ENCODE measurements at regions not wholly inside any gene's neighbourhood (a gene's known extent, or its start where the extent isn't known, plus 50 kb on each side); places are given as distances from the start of the nearest gene placed in this dataset.
"Not testable (repeated sequence)": the region's sequence is repeated elsewhere in the genome, so short reads cannot be mapped to it uniquely, and the experiment has no call there.

DNA sequence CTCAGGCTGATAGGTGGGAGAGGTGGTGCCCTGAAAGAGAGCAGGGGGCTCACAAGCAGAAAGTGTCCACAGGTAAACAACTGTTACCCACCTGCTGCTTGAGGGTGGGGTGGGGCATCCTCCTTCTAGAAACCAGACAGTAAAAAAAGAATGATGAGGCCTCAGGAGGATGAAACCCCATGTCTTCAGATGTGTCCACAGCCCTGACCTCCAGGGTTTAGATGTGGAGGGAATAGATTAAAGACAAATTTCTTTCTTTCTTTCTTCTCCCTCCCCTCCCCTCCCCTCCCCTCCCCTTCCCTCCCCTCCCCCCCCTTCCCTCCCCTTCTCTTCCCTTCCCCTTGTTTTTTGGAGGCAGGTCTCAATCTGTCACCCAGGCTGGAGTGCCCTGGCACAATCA, 333.5 kb upstream of the NUPR2 start:
- no peak for DNase-seq

DNA sequence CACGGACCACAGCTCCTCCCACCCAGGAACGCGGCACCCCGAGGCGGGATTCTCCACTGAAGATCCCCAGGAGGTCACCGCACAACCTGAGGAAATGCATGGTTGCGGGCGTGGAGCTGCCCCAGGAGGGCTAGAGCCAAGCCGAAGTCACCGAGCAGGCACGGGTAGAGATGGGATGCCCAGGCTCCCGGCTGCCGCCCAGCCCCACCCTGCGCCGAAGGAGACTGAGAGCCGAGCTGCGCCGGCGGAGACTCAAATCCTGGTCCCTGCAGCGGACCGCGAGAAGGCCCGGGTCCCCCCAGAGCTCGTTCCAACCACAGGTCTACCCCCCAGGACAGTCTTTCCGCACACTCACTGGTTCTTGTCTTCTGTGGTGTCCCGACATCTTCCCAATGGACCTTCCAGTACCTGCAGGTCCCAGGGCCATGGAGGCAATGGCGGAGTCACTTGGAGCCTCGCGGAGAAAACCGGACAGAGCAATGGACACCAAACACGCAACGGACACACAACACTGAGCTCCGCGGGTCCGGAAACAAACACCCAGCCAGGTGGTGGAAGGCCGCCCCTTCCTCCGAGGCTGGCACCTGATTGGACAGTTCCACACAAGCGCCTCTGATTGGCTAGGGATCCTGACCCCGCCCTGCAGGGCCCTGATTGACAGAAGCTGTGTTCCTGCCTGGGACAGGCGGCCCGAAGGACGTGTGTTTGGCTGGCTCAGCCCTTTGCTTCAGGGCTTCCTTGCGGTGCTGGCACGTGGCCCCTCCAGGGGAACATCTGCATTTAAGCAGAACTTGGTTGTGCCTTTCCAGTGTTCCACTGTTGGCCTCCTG, 331.9 kb upstream of the NUPR2 start:
- no peak for DNase-seq

DNA sequence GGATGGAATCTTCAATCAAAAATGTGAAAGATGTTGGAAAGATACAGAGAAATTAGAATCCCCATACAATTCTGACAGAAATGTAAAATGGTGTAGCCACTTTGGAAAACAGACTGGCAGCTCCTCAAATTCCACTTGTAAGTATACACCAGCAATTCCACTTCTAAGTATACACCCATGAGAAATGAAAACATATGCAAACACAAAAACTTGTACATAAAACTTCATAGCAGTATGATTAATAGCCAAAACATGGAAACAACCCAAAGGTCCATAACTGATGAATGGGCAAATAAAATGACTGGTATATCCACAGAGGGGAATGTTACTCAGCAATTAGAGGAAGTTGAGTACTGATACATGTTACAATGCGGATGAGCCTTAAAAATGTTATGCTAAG, 304.3 kb upstream of the NUPR2 start:
- not testable (repeated sequence) for DNase-seq

DNA sequence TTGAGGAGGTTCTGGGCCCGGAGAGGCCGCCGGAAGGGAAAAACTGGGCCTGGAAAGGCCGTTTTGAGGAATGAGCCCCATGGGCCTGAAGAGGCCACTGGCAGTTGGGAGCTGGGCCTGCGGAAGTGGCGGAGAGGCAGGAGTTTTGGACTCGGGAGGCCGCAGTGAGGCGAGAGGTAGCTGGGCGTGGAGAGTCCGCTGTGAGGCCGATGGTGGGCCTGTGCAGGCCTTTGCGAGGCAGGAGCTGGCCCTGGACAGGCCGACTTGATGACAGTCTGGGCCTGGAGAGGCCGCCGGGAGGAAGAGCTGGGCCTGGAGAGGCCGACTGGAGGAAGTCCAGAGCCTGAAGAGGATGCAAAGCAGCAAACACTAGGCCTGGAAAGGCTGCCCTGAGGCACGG, 259.0 kb upstream of the NUPR2 start:
- no peak for DNase-seq

DNA sequence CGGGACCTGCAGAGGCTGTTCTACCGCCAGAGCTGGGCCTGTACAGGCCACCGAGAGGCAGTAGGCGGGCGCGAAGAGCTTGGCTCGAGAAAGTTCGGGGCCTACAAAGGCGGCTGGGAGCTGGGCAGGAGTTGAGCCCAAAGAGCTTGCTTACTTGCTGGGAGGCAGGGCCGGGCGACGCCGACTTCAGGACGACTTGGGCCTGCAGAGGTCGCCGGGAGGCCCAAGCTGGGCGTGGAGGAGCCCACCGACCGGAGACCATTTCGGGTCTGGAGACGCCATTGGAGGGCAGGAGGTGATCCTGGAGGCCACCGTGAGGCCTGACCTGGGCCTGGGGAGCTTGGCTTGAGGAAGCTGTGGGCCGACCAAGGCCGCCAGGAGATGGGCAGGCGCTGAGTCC, 258.4 kb upstream of the NUPR2 start:
- DNase-seq: not testable (repeated sequence)

DNA sequence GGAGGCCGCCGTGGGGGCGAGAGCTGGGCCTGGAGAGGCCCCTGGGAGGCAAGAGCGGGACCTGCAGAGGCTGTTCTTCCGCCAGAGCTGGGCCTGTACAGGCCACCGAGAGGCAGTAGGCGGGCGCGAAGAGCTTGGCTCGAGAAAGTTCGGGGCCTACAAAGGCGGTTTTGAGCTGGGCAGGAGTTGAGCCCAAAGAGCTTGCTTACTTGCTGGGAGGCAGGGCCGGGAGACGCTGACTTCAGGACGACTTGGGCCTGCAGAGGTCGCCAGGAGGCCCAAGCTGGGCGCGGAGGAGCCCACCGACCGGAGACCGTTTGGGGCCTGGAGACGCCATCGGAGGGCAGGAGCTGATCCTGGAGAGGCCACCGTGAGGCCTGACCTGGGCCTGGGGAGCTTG, 257.1 kb upstream of the NUPR2 start:
- DNase-seq: not testable (repeated sequence)

DNA sequence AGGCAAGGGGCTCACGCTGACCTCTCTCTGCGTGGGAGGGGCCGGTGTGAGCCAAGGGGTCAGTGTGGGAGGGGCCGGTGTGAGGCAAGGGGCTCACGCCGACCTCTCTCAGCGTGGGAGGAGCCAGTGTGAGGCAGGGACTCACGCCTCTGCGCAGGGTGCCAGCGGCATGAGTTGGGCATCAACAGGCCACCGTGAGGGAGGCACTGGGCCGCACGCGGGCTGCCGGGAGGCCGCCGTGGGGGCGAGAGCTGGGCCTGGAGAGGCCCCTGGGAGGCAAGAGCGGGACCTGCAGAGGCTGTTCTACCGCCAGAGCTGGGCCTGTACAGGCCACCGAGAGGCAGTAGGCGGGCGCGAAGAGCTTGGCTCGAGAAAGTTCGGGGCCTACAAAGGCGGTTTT, 255.6 kb upstream of the NUPR2 start:
- DNase-seq: not testable (repeated sequence)

DNA sequence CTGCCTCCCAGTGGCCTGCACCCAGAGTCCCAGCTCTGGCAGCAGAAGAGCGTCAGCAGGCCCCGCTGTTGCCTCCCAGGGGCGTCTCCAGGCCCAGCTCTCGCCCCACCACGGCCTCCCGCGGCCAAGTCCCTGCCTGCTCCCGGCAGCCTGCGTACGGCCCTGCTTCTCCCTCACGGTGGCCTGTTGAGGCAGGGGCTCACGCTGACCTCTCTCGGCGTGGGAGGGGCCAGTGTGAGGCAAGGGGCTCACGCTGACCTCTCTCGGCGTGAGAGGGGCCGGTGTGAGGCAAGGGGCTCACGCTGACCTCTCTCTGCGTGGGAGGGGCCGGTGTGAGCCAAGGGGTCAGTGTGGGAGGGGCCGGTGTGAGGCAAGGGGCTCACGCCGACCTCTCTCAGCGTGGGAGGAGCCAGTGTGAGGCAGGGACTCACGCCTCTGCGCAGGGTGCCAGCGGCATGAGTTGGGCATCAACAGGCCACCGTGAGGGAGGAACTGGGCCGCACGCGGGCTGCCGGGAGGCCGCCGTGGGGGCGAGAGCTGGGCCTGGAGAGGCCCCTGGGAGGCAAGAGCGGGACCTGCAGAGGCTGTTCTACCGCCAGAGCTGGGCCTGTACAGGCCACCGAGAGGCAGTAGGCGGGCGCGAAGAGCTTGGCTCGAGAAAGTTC, 254.1 kb upstream of the NUPR2 start:
- DNase-seq: not testable (repeated sequence)

DNA sequence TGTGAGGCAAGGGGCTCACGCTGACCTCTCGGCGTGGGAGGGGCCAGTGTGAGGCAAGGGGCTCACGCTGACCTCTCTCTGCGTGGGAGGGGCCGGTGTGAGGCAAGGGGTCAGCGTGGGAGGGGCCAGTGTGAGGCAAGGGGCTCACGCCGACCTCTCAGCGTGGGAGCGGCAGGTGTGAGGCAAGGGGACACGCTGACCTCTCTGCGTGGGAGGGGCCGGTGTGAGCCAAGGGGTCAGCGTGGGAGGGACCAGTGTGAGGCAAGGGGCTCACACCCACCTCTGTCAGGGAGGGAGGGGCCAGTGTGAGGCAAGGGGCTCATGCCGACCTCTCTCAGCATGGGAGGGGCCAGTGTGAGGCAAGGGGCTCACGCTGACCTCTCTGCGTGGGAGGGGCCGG, 251.7 kb upstream of the NUPR2 start:
- DNase-seq: not testable (repeated sequence)

DNA sequence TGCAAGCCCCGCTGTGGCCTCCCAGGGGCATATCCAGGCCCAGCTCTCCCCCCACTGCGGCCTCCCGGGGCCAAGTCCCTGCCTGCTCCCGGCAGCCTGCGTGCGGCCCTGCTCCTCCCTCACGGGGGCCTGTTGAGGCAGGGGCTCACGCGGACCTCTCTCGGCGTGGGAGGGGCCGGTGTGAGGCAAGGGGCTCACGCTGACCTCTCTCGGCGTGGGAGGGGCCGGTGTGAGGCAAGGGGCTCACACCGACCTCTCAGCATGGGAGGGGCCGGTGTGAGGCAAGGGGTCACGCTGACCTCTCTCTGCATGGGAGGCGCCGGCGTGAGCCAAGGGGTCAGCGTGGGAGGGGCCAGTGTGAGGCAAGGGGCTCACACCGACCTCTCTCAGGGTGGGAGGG, 251.2 kb upstream of the NUPR2 start:
- DNase-seq: not testable (repeated sequence)

DNA sequence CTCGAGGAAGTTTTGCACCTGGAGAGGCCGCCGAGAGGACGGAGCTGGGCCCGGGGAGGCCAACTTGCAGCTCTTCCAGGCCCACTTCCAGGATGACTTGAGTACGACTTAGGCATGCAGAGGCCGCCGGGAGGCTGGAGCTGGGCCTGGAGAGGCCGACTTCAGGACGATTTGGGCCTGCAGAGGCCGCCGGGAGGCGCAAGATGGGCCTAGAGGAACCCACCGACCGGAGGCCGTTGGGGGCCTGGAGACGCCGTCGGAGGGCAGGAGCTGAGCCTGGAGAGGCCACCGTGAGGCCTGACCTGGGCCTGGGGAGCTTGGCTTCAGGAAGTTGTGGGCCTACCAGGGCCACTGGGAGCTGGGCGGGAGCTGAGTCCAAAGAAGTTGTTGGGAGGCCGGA, 250.5 kb upstream of the NUPR2 start:
- DNase-seq: not testable (repeated sequence)

DNA sequence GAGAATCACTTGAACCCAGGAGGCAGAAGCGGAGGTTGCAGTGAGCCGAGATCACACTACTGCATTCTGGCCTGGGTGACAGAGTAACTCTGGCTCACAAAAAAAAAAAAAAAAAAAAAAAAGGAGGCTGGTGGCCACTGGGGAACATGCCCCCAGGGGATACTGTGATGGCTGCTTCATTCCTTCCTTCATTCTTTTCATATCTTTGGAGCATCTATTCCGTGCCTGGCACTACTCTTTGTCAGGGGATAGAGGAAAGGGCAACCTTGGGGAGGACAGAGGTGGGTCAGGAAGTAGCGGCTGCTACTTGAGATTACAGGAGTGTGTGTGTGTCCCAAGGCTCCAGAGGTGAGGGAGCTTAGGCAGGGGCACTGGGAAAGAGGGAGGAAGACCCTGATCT, 236.4 kb upstream of the NUPR2 start:
- not testable (repeated sequence) for DNase-seq

DNA sequence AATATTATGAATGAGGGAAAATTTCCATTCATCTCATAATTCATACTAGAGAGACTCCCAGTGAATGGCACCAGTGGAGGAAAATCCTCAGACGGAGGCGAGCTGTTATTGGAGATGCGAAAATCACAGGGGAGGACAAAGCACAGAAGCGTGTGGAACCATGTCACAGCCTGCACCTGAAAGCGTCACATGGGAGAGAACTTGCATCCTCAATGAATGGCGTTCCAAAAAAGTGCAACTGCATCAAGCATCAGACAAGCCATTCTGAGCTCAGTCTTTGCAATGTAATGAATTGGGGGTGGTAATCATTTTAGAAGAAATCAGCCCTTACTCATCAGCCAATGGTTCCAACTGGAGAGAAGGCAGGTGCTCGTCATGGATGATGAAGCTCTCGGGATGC, 235.0 kb upstream of the NUPR2 start:
- not testable (repeated sequence) for DNase-seq

DNA sequence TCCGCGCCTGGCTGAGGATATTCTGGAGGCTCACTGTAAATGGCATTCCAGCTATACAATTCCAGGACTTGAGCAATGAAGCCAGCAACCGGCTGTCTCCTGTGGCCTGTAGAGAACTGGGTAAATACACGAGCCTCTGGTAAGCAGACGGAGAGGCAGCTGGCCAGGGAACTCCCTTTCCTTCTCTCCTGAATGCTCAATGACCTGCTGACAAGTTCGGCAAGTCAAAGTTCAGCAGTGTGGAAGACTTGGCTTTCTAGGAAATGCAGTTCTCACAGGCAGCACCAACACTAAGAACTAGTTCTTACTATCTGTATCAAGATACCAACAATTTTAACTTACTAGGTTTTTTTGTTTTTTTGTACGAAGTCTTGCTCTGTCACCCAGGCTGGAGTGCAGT, 232.1 kb upstream of the NUPR2 start:
- not testable (repeated sequence) for DNase-seq

DNA sequence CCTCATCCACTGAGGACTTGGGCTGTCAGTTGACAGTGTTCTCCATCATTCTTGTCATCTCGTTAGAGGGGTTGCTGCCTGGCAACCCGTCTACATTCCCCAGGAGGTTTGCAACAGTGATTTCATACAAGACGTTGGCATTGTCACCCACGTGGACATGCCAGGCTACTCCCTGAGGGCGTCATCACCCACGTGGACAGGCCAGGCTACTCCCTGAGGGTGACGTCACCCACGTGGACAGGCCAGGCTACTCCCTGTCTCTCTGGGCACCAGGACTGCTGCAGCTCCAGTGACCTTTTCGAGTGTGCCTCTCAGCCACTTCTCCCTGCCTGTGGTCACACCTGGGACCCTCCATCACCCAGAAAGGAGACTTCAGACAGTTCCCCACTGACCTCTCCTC, 212.1 kb upstream of the NUPR2 start:
- not testable (repeated sequence) for DNase-seq

DNA sequence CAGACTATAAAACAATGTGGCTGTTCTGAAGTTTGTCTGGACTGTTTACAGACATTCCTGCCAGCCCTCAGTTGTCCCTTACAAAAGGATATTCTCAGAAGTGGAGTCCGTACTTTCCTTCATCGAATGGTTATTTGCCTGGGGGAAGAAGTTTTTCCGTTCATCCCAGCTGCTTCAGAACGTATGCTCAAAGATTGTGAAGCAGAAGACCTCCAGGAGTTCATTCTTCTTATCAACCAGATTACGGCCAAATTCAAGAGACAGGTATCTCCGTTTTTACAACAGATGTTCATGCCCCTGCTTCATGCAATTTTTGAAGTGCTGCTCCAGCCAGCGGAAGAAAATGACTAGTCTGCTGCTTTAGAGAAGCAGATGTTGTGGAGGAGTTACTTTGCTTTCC, 174.3 kb upstream of the NUPR2 start:
- DNase-seq: no peak

DNA sequence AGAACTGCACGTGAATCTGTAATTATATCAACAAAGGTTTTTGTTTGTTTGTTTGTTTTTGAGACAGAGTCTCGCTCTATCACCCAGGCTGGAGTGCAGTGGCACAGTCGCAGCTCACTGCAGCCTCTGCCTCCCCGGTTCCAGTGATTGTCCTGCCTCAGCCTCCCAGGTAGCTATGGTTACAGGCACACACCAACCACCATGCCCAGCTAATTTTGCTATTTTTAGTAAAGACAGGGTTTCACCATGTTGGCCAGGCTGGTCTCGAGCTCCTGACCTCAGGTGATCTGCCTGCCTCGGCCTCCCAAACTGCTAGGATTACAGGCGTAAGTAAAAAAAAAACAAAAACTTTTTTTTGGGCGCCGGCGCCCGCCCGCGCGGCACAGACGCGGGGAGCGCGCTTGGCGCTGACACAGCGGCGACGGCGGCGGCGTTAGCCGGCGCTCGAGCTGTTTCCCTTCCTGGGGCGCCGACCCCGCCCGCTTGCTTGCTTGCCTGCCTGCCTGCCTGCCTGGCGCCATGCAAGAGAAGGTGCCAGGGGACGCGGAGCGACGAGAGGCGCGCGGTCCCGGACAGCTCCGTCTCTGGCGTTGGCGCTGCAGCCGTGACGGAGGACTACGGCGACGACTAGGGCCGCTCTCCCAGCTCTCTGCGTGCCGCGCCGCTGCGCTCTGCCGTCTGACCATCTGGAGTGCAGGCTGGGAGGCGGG, 171.4 kb upstream of the NUPR2 start:
- peak; percentile 14 for DNase-seq

DNA sequence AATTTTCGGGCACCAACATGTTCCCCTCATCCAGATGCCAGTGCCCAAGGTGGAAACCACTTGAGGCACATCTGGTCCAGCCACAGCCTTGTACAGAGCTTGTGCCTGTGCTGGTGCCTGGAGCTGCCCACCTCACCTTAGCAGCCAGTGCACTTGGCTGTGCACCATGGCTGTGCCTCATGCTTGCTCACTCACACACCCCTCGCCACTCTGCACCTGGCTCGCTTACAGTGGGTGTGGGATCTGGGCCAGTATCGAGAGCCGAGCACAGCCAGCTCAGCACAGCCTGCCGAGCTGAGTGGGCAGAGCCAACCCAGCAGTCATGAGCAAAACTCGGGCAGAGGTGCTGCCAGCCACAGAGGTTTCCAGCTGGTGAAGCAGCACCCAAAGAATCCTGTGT, 139.9 kb upstream of the NUPR2 start:
- no peak for DNase-seq

DNA sequence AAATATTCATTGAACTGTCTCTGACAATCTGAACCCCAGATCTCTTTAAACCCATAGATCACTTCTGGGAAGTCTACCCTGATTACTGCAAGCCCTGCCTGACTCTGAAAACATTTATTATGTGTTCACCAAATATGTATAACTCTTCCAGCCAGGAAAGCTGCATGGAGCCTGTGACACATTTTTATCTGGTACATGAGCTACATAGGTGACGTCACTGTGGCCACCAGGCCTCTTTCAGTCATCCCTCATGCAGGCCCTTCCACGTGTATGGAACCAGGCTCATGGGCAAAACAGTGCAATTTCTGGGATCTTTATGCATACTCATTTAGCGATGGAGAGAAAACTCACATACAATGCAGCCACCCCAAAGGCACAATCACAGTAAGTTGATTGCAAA, 133.9 kb upstream of the NUPR2 start:
- no peak for DNase-seq

DNA sequence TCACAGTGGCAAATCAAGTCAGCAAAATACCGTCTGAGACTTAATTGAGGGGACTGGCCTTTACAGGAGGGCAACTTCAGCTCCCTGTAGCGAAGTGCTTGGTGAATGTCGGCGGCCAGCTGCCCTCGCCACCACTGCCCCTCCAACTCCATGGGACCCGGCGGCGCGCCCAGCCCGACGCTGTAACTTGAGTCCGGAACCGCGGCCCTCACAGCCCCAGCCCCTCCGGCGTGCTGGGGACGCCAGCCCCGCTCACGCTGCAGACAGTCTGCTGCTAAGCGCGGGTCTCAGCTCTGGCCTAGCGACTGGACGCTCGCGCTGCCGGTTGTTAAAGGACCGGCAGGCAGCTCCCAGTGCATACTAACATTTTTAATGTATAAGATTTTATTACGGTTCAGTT, 113.4 kb upstream of the NUPR2 start:
- no peak for DNase-seq

DNA sequence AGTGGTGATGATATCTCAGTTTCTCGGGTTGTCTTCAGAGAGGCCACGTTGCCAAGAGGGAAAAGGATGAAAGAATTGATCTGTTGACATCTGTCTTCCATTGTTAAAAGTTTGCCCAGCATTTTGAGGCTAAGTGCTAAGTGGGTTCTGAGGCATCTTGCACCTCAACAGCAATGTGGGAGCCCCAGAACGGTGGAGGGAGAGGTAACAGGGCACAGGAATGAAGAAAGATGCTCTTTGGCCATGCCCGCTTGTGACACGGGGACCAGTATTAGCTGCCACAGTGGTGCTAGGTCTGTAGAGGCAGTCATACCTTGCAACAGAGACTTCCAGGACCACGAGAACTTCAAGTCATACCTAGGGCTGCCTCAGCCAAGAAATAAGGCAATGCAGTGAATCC, 106.6 kb upstream of the NUPR2 start:
- DNase-seq: no peak

DNA sequence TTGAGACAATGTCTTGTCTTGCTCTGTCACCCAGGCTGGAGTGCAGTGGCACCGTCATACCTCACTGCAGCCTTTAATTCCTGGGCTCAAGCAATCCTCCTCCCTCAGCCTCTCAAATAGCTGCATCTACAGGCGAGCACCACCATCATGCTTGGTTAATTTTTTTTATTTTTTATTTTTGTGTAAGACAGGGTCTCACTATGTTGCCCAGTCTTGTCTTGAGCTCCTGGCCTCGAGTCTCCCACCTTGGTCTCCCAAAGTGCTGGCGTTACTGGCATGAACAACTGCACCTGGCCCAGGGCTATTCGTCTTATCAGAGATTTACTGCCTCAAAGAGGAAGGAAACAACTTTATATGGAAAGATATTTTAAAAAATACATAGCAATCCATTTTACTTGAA, 102.8 kb upstream of the NUPR2 start:
- DNase-seq: no peak

DNA sequence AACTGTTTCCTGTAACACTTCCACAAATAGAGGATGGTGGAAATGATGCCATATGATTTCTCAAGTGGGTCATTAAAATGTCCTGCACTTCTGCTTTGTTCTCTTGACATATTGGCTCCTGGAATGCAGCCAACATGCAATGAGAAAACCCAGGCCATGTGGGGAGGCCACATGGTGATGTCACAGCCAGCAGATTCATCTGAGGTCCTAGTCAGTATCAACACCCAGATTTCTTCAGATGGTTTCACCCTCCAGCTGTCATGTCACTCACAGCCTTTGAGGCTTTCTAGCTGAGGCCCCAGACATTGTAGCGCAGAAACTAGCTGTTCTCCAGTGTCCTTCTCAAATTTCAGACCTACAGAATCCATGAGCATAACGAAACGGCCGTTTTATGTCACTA, 102.3 kb upstream of the NUPR2 start:
- no peak for DNase-seq

DNA sequence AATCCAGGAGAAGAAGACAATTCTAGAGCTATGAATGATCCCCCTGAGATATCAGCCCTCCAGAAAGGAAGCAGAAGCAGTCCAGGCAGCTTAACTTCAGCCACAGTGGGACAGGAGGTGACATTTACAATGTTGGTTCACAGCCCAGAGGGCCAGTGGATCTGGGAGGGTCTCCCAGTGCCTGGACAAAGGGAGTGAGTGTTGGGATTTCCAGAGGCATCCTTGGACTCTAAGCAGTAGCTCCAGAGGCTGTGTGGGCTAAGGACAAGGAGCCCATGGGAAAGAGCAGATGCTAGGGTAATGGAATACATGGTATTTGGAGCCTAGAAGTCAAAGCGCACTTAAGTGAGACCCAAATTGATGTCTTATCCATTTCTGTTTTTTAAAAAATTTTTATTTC, 97.4 kb upstream of the NUPR2 start:
- DNase-seq: no peak
